Fibroblast of lung (primary cell): ENCODE measurements at regions not wholly inside any gene's neighbourhood (a gene's known extent, or its start where the extent isn't known, plus 50 kb on each side); places are given as distances from the start of the nearest gene placed in this dataset.

Experiments used
- DNase-seq, 2 donors: peaks; one replicate each; pipeline versions ENCODE4 v3.0.0 to v3.0.0-alpha.2; 2010; ENCODE audit warnings: low read depth in 2 of 2
- H2AFZ ChIP-seq: 2 replicates; pipeline ENCODE4 v1.5.1; 2012; ENCODE audit warnings: low read length, control low read depth, inconsistent platforms
- H3K27ac ChIP-seq: 2 replicates; pipeline ENCODE4 v1.5.1; 2011; ENCODE audit warnings: low read length, control low read depth; ENCODE audit not compliant: insufficient read depth
- H3K27me3 ChIP-seq: 2 replicates; pipeline ENCODE4 v1.5.1; 2011; ENCODE audit warnings: mild to moderate bottlenecking, low read length; ENCODE audit not compliant: control insufficient read depth, insufficient read depth
- H3K36me3 ChIP-seq: 2 replicates; pipeline ENCODE4 v1.5.1; 2011; ENCODE audit warnings: low read length; ENCODE audit not compliant: control insufficient read depth, insufficient read depth
- H3K4me1 ChIP-seq: 2 replicates; pipeline ENCODE4 v1.5.1; 2011; ENCODE audit warnings: low read length; ENCODE audit not compliant: control insufficient read depth, insufficient read depth; ENCODE audit errors: extremely low read depth
- H3K4me2 ChIP-seq: 2 replicates; pipeline ENCODE4 v1.5.1; 2011; ENCODE audit warnings: low read length, control low read depth; ENCODE audit not compliant: insufficient read depth; ENCODE audit errors: extremely low read depth
- H3K4me3 ChIP-seq, 4 experiments: fragments of 200-600 bp in 1 of 4; sonication (generic) in 1 of 4; replicated peaks in 1 of 4; 2 replicates each; pipeline ENCODE4 v1.5.1; 2011 to 2016; ENCODE audit warnings: low read length in 4 of 4, low read depth in 3 of 4, mild to moderate bottlenecking in 3 of 4, control low read depth in 2 of 4, inconsistent platforms in 1 of 4, mixed read lengths in 1 of 4; ENCODE audit not compliant: insufficient read depth in 1 of 4; ENCODE audit errors: control extremely low read depth in 1 of 4
- H3K79me2 ChIP-seq: 2 replicates; pipeline ENCODE4 v1.5.1; 2012; ENCODE audit warnings: mild to moderate bottlenecking, low read length, inconsistent platforms; ENCODE audit not compliant: control insufficient read depth, insufficient read depth
- H3K9ac ChIP-seq: 2 replicates; pipeline ENCODE4 v1.5.1; 2011; ENCODE audit warnings: mild to moderate bottlenecking, low read length, control low read depth; ENCODE audit not compliant: insufficient read depth
- H3K9me3 ChIP-seq: 2 replicates; pipeline ENCODE4 v1.5.1; 2012; ENCODE audit warnings: low read depth, low read length; ENCODE audit not compliant: control insufficient read depth, insufficient read depth
- H4K20me1 ChIP-seq: 2 replicates; pipeline ENCODE4 v1.5.1; 2011; ENCODE audit warnings: low read length; ENCODE audit not compliant: control insufficient read depth, insufficient read depth; ENCODE audit errors: extremely low read depth
- EZH2 ChIP-seq: IDR thresholded peaks from 2 replicates; pipeline ENCODE4 v1.5.1; 2012; ENCODE audit warnings: low read length, control low read depth, mild to moderate bottlenecking; ENCODE audit errors: missing control alignments
- TF ChIP-seq, protein P1 (sequence below), 2 donors: IDR thresholded peaks in 1 of 2; conservative IDR thresholded peaks in 1 of 2; 1 replicate in 1 of 2; 2 replicates in 1 of 2; pipeline ENCODE4 v1.5.1; 2011 to 2012; ENCODE audit warnings: low read length in 2 of 2, control low read depth in 1 of 2, inconsistent platforms in 1 of 2, low read depth in 1 of 2, mild to moderate bottlenecking in 1 of 2

DNA sequence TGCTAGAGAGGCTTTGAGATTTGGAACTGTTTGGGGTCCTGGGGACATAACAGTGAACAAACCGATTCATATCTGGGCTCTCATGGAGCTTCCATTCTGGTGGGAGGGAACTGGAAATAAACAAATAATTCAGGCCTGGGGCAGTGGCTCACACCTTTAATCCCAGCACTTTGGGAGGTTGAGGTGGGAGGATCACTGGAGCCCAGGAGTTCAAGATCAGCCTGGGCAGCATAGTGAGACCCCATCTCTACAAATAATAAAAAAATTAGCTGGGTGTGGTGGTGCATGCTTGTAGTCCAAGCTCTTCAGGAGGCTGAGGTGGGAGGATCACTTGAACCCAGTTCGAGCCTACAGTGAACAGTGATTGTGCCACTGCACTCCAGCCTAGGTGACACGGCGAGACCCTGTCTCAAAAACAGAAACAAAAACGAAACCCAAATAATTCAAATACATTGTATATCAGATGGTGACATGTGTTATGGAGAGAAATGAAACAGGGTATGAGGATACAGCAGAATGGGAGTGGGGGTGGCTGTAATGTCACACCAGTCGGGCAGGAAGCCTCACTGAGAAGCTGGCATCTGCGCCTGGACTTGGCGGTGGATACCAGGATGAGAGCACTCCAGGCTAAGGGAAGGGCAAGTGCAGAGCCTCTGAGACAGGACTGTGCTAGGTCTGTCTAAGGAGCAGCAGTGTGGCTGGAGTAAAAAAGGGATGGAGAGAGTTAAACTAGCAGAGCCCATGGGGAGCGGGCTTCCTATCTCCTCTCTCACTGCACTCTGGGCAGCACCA, 131.1 kb upstream of the ZNF536 start:
- H2AFZ ChIP-seq, result no peak overlapping the region
- H3K9me3 ChIP-seq, result no peaks in the 10 kb centered on the region
- no peaks in the 10 kb centered on the region for H3K36me3 ChIP-seq
- H3K4me2 ChIP-seq, result no peak overlapping the region
- no peaks in the 10 kb centered on the region for H4K20me1 ChIP-seq
- H3K79me2 ChIP-seq, result no peaks in the 10 kb centered on the region
- H3K27me3 ChIP-seq, result no peaks in the 10 kb centered on the region
- no peaks in the 10 kb centered on the region for H3K4me1 ChIP-seq
- no peak overlapping the region for H3K27ac ChIP-seq
- no peak overlapping the region for H3K9ac ChIP-seq
- DNase-seq, result no peak
- no peak overlapping the region for H3K4me3 ChIP-seq
- TF ChIP-seq EZH2, result no peak

DNA sequence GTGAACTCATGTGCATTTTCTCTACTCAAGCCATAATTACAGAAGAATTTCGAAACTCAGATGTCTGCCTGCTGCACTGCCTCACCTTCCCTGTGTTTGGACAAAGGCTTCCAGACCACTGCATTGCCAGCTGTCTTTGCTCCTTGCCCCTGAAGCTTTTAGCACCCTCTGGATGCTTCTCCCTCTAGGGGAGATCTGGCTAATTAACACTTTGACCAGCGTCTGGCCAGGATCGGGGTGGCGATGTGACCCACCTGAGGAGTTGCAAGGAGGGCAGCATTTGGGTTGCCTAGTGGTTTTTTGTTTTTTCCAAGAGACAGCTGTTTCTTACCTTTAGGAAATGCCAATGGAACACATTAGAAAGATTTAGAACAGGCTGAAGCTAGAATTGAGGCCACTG, 127.7 kb upstream of the ZNF536 start:
- no peak overlapping the region for H2AFZ ChIP-seq
- H3K79me2 ChIP-seq, result no peaks in the 10 kb centered on the region
- TF ChIP-seq EZH2, result no peak
- TF ChIP-seq, protein P1, sequence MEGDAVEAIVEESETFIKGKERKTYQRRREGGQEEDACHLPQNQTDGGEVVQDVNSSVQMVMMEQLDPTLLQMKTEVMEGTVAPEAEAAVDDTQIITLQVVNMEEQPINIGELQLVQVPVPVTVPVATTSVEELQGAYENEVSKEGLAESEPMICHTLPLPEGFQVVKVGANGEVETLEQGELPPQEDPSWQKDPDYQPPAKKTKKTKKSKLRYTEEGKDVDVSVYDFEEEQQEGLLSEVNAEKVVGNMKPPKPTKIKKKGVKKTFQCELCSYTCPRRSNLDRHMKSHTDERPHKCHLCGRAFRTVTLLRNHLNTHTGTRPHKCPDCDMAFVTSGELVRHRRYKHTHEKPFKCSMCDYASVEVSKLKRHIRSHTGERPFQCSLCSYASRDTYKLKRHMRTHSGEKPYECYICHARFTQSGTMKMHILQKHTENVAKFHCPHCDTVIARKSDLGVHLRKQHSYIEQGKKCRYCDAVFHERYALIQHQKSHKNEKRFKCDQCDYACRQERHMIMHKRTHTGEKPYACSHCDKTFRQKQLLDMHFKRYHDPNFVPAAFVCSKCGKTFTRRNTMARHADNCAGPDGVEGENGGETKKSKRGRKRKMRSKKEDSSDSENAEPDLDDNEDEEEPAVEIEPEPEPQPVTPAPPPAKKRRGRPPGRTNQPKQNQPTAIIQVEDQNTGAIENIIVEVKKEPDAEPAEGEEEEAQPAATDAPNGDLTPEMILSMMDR (conservative IDR thresholded peaks at IDR 0.05 in 1 of 2, IDR thresholded peaks at IDR 0.05 in 1 of 2; ENCODE audit: low read depth in 1 of 2, low read length in 2 of 2), result no peak
- H3K9ac ChIP-seq, result no peak overlapping the region
- no peaks in the 10 kb centered on the region for H3K27me3 ChIP-seq
- no peak for DNase-seq
- no peak overlapping the region for H3K4me3 ChIP-seq
- H3K4me1 ChIP-seq, result no peaks in the 10 kb centered on the region
- no peaks in the 10 kb centered on the region for H3K36me3 ChIP-seq
- no peaks in the 10 kb centered on the region for H3K9me3 ChIP-seq
- H4K20me1 ChIP-seq, result no peaks in the 10 kb centered on the region
- no peak overlapping the region for H3K4me2 ChIP-seq
- H3K27ac ChIP-seq, result no peak overlapping the region

DNA sequence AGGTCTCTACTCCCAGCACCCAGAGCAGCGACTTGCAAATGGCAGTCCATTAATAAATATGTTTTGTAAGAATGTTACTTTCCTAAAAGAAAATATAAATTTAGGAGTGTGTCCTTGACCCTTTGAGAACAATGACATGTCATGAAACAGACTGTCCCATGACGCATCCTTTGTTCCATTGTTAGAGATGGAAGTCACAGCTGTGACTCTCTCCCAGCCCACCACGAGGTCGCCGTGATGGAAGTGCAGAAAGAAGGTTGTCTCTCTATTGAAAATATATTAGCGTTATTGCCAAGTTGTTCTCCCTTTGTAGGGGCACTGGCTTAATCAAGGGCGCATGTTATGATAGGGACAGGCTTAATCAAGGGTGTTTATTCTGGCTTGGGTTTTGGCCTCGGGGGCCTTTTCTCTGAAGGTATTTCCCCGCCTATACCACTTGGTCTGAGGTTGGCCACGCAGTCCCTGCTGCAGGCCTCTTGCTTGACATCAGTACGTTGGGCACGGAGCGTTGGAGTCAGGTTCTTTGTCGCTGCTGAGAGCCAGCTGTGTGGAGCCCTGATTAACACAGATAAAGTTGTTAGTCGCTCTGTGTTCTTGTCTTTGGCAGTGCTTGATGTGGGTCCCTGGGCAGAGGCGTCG, 126.7 kb upstream of the ZNF536 start:
- H4K20me1 ChIP-seq, result no peaks in the 10 kb centered on the region
- no peak for DNase-seq
- no peaks in the 10 kb centered on the region for H3K9me3 ChIP-seq
- H3K4me3 ChIP-seq, result no peak overlapping the region
- no peak overlapping the region for H3K4me2 ChIP-seq
- no peak overlapping the region for H2AFZ ChIP-seq
- H3K4me1 ChIP-seq, result no peaks in the 10 kb centered on the region
- no peak overlapping the region for H3K27ac ChIP-seq
- no peak overlapping the region for H3K9ac ChIP-seq
- H3K36me3 ChIP-seq, result no peaks in the 10 kb centered on the region
- TF ChIP-seq EZH2, result no peak
- TF ChIP-seq, protein P1 (conservative IDR thresholded peaks at IDR 0.05 in 1 of 2, IDR thresholded peaks at IDR 0.05 in 1 of 2; ENCODE audit: low read depth in 1 of 2, low read length in 2 of 2), result no peak
- H3K27me3 ChIP-seq, result no peaks in the 10 kb centered on the region
- no peaks in the 10 kb centered on the region for H3K79me2 ChIP-seq
